A673 (cell line): ENCODE measurements at regions not wholly inside any gene's neighbourhood (a gene's known extent, or its start where the extent isn't known, plus 50 kb on each side); places are given as distances from the start of the nearest gene placed in this dataset.

Experiments
- EZH2 ChIP-seq: fragments of 200-600 bp; sonication (generic); IDR thresholded peaks from 2 replicates; pipeline ENCODE4 v1.6.1; 2017; ENCODE audit warnings: borderline replicate concordance, low read depth, mild to moderate bottlenecking, mixed read lengths, antibody characterized with exemption, low read length; ENCODE audit not compliant: poor library complexity, severe bottlenecking
- TF ChIP-seq, protein P1 (sequence below): fragments of 300-800, 200-600 bp; sonication (generic); conservative IDR thresholded peaks from 2 replicates; pipeline ENCODE4 v1.5.1; 2017; ENCODE audit warnings: low read depth, mild to moderate bottlenecking, antibody characterized with exemption, low read length, moderate library complexity, mixed read lengths

DNA sequence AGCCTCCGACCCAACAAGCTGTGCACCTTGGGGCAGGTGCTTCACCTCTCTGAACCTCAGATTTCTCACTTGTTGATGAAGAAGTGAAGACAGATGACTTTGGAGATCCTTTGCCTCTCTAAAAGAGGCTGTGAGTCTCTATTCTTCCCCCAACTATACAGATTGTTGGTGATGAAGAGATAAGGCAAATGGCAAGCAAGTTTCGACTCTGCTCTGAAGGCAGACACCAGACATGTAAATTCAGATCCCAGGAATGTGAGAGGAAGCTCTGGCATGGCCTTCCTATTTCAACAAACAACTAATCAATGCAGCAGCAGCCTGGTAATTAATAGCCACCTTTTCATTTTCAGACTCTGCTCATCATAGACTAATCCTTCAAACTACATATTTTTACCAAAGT is 74.2 kb upstream of the EGR2 start:
- TF ChIP-seq, protein P1, sequence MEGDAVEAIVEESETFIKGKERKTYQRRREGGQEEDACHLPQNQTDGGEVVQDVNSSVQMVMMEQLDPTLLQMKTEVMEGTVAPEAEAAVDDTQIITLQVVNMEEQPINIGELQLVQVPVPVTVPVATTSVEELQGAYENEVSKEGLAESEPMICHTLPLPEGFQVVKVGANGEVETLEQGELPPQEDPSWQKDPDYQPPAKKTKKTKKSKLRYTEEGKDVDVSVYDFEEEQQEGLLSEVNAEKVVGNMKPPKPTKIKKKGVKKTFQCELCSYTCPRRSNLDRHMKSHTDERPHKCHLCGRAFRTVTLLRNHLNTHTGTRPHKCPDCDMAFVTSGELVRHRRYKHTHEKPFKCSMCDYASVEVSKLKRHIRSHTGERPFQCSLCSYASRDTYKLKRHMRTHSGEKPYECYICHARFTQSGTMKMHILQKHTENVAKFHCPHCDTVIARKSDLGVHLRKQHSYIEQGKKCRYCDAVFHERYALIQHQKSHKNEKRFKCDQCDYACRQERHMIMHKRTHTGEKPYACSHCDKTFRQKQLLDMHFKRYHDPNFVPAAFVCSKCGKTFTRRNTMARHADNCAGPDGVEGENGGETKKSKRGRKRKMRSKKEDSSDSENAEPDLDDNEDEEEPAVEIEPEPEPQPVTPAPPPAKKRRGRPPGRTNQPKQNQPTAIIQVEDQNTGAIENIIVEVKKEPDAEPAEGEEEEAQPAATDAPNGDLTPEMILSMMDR: no peak
- no peak for TF ChIP-seq EZH2
